Adrenal gland (tissue), 5 donors: ENCODE measurements at regions not wholly inside any gene's neighbourhood (a gene's known extent, or its start where the extent isn't known, plus 50 kb on each side); places are given as distances from the start of the nearest gene placed in this dataset.

Experiments
- CTCF ChIP-seq, 6 experiments: fragments of 450-650 bp in 4 of 6; fragments of 200-600 bp in 2 of 6; sonication (generic) in 1 of 6; IDR thresholded peaks; 1 replicate in 5 of 6; 2 replicates in 1 of 6; pipeline versions ENCODE4 v1.5.1 to v1.8.0; 2016 to 2021; ENCODE audit warnings: antibody characterized with exemption in 6 of 6, mild to moderate bottlenecking in 2 of 6, moderate library complexity in 1 of 6
- POLR2A ChIP-seq, 2 donors: fragments of 450-650 bp; IDR thresholded peaks; one replicate each; pipeline ENCODE4 v1.6.1; 2017; ENCODE audit warnings: antibody characterized with exemption in 2 of 2, mild to moderate bottlenecking in 2 of 2, moderate library complexity in 1 of 2
- donor health status: DM: no; HTN: no; CAD: no.

DNA sequence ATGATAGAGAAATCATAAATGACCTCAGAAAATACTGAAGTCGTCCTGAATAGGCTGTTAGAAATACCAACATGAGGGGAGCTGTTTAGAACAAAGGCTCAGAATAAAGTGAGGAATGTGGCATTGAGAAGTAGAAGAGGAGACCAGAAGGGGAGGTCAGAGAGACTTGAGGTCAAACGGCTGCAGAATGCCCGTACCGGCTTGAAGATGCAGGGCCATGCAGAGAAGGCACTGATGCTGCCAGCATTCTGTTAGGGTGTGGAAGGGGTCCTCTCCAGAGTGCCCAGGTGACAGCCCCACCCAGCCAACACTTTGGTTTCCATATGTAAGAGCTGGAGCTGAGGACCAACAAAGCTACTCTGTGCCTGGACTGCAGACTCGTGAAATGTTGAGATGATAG, 570.9 kb downstream of the CDH26 start:
- TF ChIP-seq POLR2A (IDR thresholded peaks at IDR 0.05) (no peak), CTCF (IDR thresholded peaks at IDR 0.05) (no peak)
